PFSK-1 (cell line): ENCODE measurements at regions not wholly inside any gene's neighbourhood (a gene's known extent, or its start where the extent isn't known, plus 50 kb on each side); places are given as distances from the start of the nearest gene placed in this dataset.

Experiments used
- FOXP2 ChIP-seq: optimal IDR thresholded peaks from 2 replicates; pipeline ENCODE3; 2011; ENCODE audit warnings: borderline replicate concordance, control low read depth, inconsistent platforms; ENCODE audit not compliant: insufficient read depth; ENCODE audit errors: extremely low read length, extremely low read depth
- POLR2AphosphoS5 ChIP-seq: IDR thresholded peaks from 2 replicates; pipeline ENCODE4 v1.6.1; 2012; ENCODE audit warnings: low read depth, mild to moderate bottlenecking, control low read depth, low read length, moderate library complexity
- REST ChIP-seq, 2 experiments: IDR thresholded peaks; 2 replicates each; pipeline versions ENCODE4 v1.6.1 to v1.8.0; 2011 to 2012; ENCODE audit warnings: low read depth in 2 of 2, low read length in 2 of 2, control low read depth in 1 of 2, inconsistent platforms in 1 of 2, mild to moderate bottlenecking in 1 of 2, moderate library complexity in 1 of 2; ENCODE audit not compliant: insufficient read depth in 1 of 2
- SIN3A ChIP-seq: IDR thresholded peaks from 2 replicates; pipeline ENCODE4 v1.6.1; 2012; ENCODE audit warnings: mild to moderate bottlenecking, low read length, moderate library complexity, borderline replicate concordance; ENCODE audit not compliant: insufficient read depth
- TAF1 ChIP-seq: IDR thresholded peaks from 2 replicates; pipeline ENCODE4 v1.6.1; 2012; ENCODE audit warnings: low read length, control low read depth, borderline replicate concordance; ENCODE audit not compliant: insufficient read depth

DNA sequence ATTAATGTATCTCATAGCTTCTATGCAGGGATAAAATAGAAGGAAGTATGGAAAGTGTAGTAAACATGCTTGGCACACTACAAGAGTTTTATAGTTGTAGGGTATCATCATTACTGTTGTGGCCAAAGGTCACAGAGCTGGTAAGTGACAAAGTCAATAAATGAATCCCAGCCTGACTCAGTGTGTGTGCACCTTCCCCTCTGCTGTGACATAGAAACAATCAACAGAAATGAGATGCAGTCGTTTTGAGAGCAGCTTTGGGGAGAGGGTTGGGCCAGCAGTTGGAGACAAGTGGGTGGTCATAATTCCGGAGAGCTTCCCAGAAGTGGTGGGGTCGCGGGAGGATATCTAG, 82.4 kb upstream of the RBPJ start:
- TF ChIP-seq POLR2AphosphoS5 (no peak), TAF1 (no peak), REST (IDR thresholded peaks at IDR 0.05; ENCODE audit: insufficient read depth in 1 of 2, low read depth in 2 of 2, low read length in 2 of 2) (no peak), FOXP2 (no peak), SIN3A (no peak)

DNA sequence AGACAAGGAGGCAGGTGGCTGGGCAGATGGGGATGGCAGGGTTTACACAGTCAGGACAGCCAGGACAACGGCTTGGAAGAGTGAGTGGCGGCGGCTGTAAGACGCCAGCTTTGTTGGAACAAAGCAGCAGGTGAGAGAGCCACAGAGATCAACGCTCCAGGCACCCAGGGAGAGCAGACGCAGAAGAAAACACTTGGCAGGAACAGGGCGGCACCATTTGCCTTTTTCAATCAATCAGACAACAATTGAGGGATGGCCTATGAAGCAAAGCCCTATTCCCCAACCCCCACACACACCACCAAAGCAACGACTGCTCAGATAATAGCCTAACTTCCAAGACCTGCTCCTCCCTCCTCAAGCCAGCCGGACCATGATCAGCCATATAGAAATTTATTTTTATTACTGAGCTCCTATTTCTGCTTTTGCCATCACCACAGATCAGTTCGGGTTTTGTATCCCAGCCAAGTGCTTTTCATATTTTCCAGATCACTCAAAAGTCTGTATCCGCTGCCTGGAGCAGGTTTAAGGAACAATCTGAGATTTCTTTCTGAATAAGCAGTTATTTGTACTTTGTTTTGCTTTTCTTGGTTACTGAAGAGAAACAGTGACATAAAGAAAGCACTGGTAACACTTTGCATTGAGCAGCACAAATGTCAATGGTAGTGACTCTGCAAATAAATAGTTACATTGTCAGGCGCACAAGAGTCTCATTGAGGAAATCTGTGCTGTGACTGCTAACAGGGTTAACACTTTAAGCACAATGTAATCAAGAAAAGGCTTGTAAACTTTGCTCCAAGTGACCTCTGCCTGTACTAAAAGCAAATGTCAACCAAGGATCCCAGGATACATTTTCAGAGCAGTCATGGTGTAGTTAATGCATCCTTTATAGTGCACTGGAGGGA, 81.8 kb upstream of the RBPJ start:
- TF ChIP-seq SIN3A (no peak), FOXP2 (no peak), REST (IDR thresholded peaks at IDR 0.05; ENCODE audit: insufficient read depth in 1 of 2, low read depth in 2 of 2, low read length in 2 of 2) (no peak), TAF1 (no peak), POLR2AphosphoS5 (no peak)

- no peak for TF ChIP-seq SIN3A
- TF ChIP-seq REST (IDR thresholded peaks at IDR 0.05; ENCODE audit: insufficient read depth in 1 of 2, low read depth in 2 of 2, low read length in 2 of 2): no peak
- no peak for TF ChIP-seq TAF1
- no peak for TF ChIP-seq FOXP2
- no peak for TF ChIP-seq POLR2AphosphoS5
These were observed 81.0 kb upstream of the RBPJ start for GRCh38 chr4:26239801-26240200.

- TF ChIP-seq FOXP2: no peak
- no peak for TF ChIP-seq SIN3A
- TF ChIP-seq REST (IDR thresholded peaks at IDR 0.05; ENCODE audit: insufficient read depth in 1 of 2, low read depth in 2 of 2, low read length in 2 of 2): no peak
- no peak for TF ChIP-seq POLR2AphosphoS5
- TF ChIP-seq TAF1: no peak
These were observed 79.6 kb upstream of the RBPJ start for GRCh38 chr4:26241179-26241578.

DNA sequence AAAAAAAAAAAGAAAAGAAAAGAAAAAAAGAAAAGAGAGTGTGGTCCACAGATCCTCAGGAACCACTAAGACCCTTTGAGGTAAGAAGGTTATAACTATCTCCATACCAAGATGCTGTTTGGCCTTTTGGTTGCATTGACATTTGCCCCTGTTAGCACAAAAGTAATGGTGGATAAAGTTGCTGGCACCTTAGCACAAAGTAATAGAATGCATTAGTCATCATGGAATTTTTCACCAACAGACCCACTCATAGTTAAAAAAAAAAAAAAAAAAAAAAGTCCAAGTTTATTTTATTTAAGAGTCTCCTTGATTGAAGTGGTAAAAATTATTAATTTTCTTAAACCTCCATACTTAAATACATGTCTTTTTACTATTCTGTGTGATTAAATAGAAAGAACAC, 78.4 kb upstream of the RBPJ start:
- TF ChIP-seq SIN3A (no peak), REST (IDR thresholded peaks at IDR 0.05; ENCODE audit: insufficient read depth in 1 of 2, low read depth in 2 of 2, low read length in 2 of 2) (no peak), FOXP2 (no peak), TAF1 (no peak), POLR2AphosphoS5 (no peak)
